ENCODE measurements at regions not wholly inside any gene's neighbourhood (a gene's known extent, or its start where the extent isn't known, plus 50 kb on each side); places are given as distances from the start of the nearest gene placed in this dataset.

- no peak for TF ChIP-seq CTCF (conservative IDR thresholded peaks at IDR 0.05; ENCODE audit: low read depth, low read length)
- H3K4me3 ChIP-seq (ENCODE audit: low read length) = no peak overlapping the region
- DNase-seq (ENCODE audit: low read depth) = no peak
Measured at GRCh38 chr9:120110520-120110919, 469.4 kb downstream of the CDK5RAP2 start.

GRCh38 chr9:120109242-120109641 lies 470.7 kb downstream of the CDK5RAP2 start:
- TF ChIP-seq CTCF (conservative IDR thresholded peaks at IDR 0.05; ENCODE audit: low read depth, low read length) = no peak
- no peak for DNase-seq (ENCODE audit: low read depth)

GRCh38 chr9:120107138-120107537 lies 472.8 kb downstream of the CDK5RAP2 start:
- DNase-seq (ENCODE audit: low read depth) = no peak
- TF ChIP-seq CTCF (conservative IDR thresholded peaks at IDR 0.05; ENCODE audit: low read depth, low read length) = no peak
- no peak overlapping the region for H3K4me3 ChIP-seq (ENCODE audit: low read length)

More at GRCh38 chr9:120109242-120109641, 470.7 kb downstream of the CDK5RAP2 start:
- H3K4me3 ChIP-seq (ENCODE audit: low read length) = no peak overlapping the region

- H3K4me3 ChIP-seq (ENCODE audit: low read length) = no peak overlapping the region
- no peak for TF ChIP-seq CTCF (conservative IDR thresholded peaks at IDR 0.05; ENCODE audit: low read depth, low read length)
- DNase-seq (ENCODE audit: low read depth) = no peak
Measured at GRCh38 chr9:120104771-120105170, 475.2 kb downstream of the CDK5RAP2 start.

- TF ChIP-seq CTCF (conservative IDR thresholded peaks at IDR 0.05; ENCODE audit: low read depth, low read length) = no peak
- H3K4me3 ChIP-seq (ENCODE audit: low read length) = no peak overlapping the region
- no peak for DNase-seq (ENCODE audit: low read depth)
Measured at GRCh38 chr9:120100595-120100994, 479.4 kb downstream of the CDK5RAP2 start.

GRCh38 chr9:120099065-120099464 lies 480.9 kb downstream of the CDK5RAP2 start:
- no peak for DNase-seq (ENCODE audit: low read depth)
- no peak overlapping the region for H3K4me3 ChIP-seq (ENCODE audit: low read length)
- no peak for TF ChIP-seq CTCF (conservative IDR thresholded peaks at IDR 0.05; ENCODE audit: low read depth, low read length)

- no peak for DNase-seq (ENCODE audit: low read depth)
- TF ChIP-seq CTCF (conservative IDR thresholded peaks at IDR 0.05; ENCODE audit: low read depth, low read length) = no peak
- no peak overlapping the region for H3K4me3 ChIP-seq (ENCODE audit: low read length)
Measured at GRCh38 chr9:120098584-120098983, 481.4 kb downstream of the CDK5RAP2 start.

Measured in retinal pigment epithelial cell (primary cell).